ENCODE measurements at regions not wholly inside any gene's neighbourhood (a gene's known extent, or its start where the extent isn't known, plus 50 kb on each side); places are given as distances from the start of the nearest gene placed in this dataset.

DNA sequence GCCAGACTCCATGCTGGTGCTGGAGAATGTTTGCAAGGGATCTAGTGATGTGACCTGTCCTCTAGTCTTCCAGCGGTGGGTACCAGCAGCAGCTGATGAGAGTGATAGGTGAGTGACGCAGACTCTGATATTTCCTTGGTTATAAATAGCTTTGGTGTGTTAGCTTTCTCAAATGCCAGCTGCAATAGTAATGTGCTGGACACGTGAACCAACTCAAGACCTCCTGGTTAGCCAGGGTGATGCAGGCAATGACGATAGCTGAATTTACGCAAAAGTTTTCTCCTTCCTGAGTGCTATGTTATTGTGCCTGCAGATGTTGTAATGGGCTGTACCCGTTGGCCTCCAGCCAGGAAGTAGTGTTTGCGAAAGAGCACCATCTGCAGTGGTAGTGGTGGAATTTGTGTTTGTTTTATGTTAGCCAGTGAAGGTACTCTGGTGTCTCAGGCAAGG is 129.5 kb downstream of the CYSLTR2 start:
- TF ChIP-seq, protein P1, sequence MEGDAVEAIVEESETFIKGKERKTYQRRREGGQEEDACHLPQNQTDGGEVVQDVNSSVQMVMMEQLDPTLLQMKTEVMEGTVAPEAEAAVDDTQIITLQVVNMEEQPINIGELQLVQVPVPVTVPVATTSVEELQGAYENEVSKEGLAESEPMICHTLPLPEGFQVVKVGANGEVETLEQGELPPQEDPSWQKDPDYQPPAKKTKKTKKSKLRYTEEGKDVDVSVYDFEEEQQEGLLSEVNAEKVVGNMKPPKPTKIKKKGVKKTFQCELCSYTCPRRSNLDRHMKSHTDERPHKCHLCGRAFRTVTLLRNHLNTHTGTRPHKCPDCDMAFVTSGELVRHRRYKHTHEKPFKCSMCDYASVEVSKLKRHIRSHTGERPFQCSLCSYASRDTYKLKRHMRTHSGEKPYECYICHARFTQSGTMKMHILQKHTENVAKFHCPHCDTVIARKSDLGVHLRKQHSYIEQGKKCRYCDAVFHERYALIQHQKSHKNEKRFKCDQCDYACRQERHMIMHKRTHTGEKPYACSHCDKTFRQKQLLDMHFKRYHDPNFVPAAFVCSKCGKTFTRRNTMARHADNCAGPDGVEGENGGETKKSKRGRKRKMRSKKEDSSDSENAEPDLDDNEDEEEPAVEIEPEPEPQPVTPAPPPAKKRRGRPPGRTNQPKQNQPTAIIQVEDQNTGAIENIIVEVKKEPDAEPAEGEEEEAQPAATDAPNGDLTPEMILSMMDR (IDR thresholded peaks at IDR 0.05), result no peak
- TF ChIP-seq POLR2A (IDR thresholded peaks at IDR 0.05), result no peak
